Transverse colon (tissue), 4 donors: ENCODE measurements at regions not wholly inside any gene's neighbourhood (a gene's known extent, or its start where the extent isn't known, plus 50 kb on each side); places are given as distances from the start of the nearest gene placed in this dataset.

Experiments used
- DNase-seq: peaks from one replicate; pipeline ENCODE4 v3.0.0-alpha.2; 2019
- H3K27ac ChIP-seq, 4 donors: fragments of 200-600 bp; sonication (generic); 2 replicates each; pipeline ENCODE4 v1.5.1; 2016 to 2018; ENCODE audit warnings: inconsistent platforms in 4 of 4
- H3K27me3 ChIP-seq: fragments of 200-600 bp; sonication (generic); 2 replicates; pipeline ENCODE4 v1.5.1; 2017; ENCODE audit warnings: inconsistent platforms
- H3K36me3 ChIP-seq, 4 donors: fragments of 200-600 bp; sonication (generic); 2 replicates each; pipeline ENCODE4 v1.5.1; 2017 to 2019; ENCODE audit warnings: inconsistent platforms in 4 of 4
- H3K4me1 ChIP-seq, 4 donors: fragments of 200-600 bp; sonication (generic); 2 replicates each; pipeline ENCODE4 v1.5.1; 2017 to 2020; ENCODE audit warnings: inconsistent platforms in 4 of 4
- H3K4me3 ChIP-seq, 4 donors: fragments of 200-600 bp; sonication (generic); 1 replicate in 1 of 4; 2 replicates in 3 of 4; pipeline versions ENCODE4 v1.5.1 to v1.6.1; 2017 to 2019; ENCODE audit warnings: inconsistent platforms in 4 of 4
- H3K9me3 ChIP-seq, 2 donors: fragments of 200-600 bp; sonication (generic); 2 replicates each; pipeline ENCODE4 v1.5.1; 2017 to 2019; ENCODE audit warnings: inconsistent platforms in 2 of 2
- EP300 ChIP-seq: sonication (generic); formaldehyde crosslinking; IDR thresholded peaks from one replicate; pipeline ENCODE4 v1.6.1; 2017; ENCODE audit warnings: antibody characterized with exemption, low read depth
- POLR2A ChIP-seq: fragments of 450-650 bp; IDR thresholded peaks from one replicate; pipeline ENCODE4 v1.6.1; 2016; ENCODE audit warnings: antibody characterized with exemption, mild to moderate bottlenecking, moderate library complexity
- POLR2AphosphoS5 ChIP-seq, 3 donors: sonication (generic); formaldehyde crosslinking; IDR thresholded peaks; one replicate each; pipeline ENCODE4 v1.6.1; 2016; ENCODE audit warnings: antibody characterized with exemption in 3 of 3
- WGBS, 2 donors: methylation state at CpG; one replicate each; pipeline ENCODE4 v1.1.5; 2018; ENCODE audit warnings: low coverage in 1 of 2; 5-methylcytosine and 5-hydroxymethylcytosine counted together
- in situ Hi-C, 4 donors: fragments of 200-750 bp; cut with MboI; loops; one replicate each; pipeline versions ENCODE4 v1.15.0 to v1.15.1; 2017; ENCODE audit warnings: low sequenced_read_pairs in 3 of 4, low pct_ligation_motif_present in 1 of 4, low pct_unique_long_range_greater_than_20kb in 1 of 4
- intact Hi-C: fragments of 100-400 bp; cut with DNase I; formaldehyde crosslinking; loops from one replicate; pipeline ENCODE4 v1.15.1; 2023; ENCODE audit warnings: low total_unique reads
- TF ChIP-seq, protein P1 (sequence below), 5 experiments: fragments of 200-600 bp in 3 of 5; fragments of 450-650 bp in 2 of 5; sonication (generic) in 3 of 5; IDR thresholded peaks; 1 replicate in 2 of 5; 2 replicates in 3 of 5; pipeline ENCODE4 v1.5.1; 2016 to 2017; ENCODE audit warnings: antibody characterized with exemption in 5 of 5, inconsistent platforms in 3 of 5, mild to moderate bottlenecking in 2 of 5, moderate library complexity in 1 of 5

DNA sequence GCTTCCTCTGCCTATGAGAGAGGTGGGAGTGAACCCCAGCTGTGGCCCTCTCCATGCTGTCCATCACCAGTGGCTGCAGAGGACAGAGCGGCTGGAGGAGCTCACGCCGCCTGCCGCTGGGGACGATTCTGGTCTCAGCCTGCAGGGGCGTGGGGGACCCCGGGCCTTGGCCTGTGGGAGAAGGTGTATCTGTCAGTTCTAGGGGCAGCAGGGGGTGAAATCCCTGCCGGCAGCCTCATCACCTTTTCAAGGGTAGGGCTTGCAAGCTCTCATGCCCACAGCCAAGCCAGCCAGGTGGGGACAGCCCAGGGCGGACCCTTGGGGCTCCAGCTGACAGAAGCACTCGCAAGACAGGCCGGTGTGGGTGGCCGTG lies 80.2 kb downstream of the TSPAN17 start:
- intact Hi-C loops, result no loop called here
- TF ChIP-seq POLR2AphosphoS5 (IDR thresholded peaks at IDR 0.05), result no peak
- no peak for TF ChIP-seq EP300
- no peak for TF ChIP-seq POLR2A
- peaks cover 50% of the 10 kb centered on the region for H3K27me3 ChIP-seq
- H3K27ac ChIP-seq, result no peak overlapping the region
- DNase-seq, result no peak
- H3K4me3 ChIP-seq, result no peak overlapping the region
- no peaks in the 10 kb centered on the region for H3K9me3 ChIP-seq
- 85% methylated on average over 12 of the region's 12 CpGs; no CpG with 5 or more reads in 1 of the 2 donors for WGBS, 2 donors
- no peaks in the 10 kb centered on the region for H3K36me3 ChIP-seq
- in situ Hi-C loops, result no loop called here
- H3K4me1 ChIP-seq, result no peaks in the 10 kb centered on the region

DNA sequence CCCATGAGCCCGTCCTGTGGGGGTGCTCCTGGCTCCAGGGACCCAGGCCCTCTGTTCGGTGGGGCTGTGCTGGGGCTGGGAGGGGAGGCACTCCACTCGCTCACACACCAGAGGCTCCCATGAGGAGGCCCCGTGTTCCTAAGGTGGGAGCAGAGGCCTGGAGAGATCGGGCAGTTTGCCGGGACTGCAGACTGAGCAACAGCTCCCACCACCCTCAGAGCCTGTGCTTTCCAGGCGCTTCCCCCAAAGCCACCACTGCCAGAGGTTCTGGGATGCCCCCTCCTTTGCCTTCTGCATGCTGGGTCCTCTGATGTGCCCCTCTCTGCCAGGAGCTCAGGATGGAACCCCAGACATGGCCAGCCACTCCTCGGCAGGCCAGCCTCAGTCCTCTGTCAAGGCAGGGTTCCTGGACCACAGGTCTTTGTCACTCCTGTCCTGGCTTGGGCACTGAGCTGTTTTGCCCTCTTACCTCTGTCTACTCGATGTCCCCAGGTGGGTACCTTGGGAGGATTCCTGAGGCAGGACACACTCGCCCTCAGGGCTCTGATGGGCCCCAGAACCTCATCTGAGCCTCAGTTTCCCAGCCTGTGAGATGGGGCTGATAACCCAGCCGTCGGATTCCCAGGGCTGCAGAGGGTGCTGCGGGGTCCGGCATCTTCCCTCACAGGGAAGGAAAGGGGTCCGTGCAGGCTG lies 80.8 kb downstream of the TSPAN17 start:
- DNase-seq, result no peak
- in situ Hi-C loops (no loop called here), intact Hi-C loops (no loop called here)
- Histone ChIP-seq H3K9me3 (no peaks in the 10 kb centered on the region), H3K4me1 (no peaks in the 10 kb centered on the region), H3K27ac (no peak overlapping the region), H3K27me3 (peaks cover 54% of the 10 kb centered on the region), H3K36me3 (no peaks in the 10 kb centered on the region), H3K4me3 (no peak overlapping the region)
- 69% methylated on average over 11 of the region's 15 CpGs; no CpG with 5 or more reads in 1 of the 2 donors for WGBS, 2 donors
- no peak for TF ChIP-seq EP300
- TF ChIP-seq POLR2A, result no peak
- TF ChIP-seq POLR2AphosphoS5 (IDR thresholded peaks at IDR 0.05), result no peak
- TF ChIP-seq, protein P1, sequence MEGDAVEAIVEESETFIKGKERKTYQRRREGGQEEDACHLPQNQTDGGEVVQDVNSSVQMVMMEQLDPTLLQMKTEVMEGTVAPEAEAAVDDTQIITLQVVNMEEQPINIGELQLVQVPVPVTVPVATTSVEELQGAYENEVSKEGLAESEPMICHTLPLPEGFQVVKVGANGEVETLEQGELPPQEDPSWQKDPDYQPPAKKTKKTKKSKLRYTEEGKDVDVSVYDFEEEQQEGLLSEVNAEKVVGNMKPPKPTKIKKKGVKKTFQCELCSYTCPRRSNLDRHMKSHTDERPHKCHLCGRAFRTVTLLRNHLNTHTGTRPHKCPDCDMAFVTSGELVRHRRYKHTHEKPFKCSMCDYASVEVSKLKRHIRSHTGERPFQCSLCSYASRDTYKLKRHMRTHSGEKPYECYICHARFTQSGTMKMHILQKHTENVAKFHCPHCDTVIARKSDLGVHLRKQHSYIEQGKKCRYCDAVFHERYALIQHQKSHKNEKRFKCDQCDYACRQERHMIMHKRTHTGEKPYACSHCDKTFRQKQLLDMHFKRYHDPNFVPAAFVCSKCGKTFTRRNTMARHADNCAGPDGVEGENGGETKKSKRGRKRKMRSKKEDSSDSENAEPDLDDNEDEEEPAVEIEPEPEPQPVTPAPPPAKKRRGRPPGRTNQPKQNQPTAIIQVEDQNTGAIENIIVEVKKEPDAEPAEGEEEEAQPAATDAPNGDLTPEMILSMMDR (IDR thresholded peaks at IDR 0.05), result no peak

DNA sequence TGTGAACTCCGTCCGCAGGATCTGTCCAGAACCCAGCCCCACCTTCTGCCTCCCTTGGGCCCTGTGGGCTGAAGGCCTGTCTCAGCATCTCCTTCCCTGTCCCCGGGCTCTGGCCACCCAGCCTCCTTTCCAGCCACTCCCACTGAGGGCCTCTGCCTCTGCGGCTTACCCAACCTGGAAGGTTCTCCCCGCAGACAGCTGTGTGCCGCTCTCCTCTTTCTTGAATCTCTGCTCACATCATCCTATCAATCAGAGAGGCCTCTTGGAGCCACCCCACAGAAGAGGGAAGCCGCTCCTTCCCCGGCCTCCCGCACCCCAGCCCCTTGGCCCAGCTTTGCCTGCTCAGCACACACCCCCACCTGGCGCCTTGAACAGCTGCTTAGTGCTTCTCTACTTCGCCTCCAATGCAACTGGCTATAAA lies 81.5 kb upstream of the UNC5A start:
- Histone ChIP-seq H3K4me3 (no peak overlapping the region), H3K27ac (no peak overlapping the region), H3K36me3 (no peaks in the 10 kb centered on the region), H3K9me3 (no peaks in the 10 kb centered on the region), H3K4me1 (no peaks in the 10 kb centered on the region), H3K27me3 (peaks cover 56% of the 10 kb centered on the region)
- intact Hi-C loops (no loop called here), in situ Hi-C loops (no loop called here)
- WGBS, 2 donors, result 70% methylated on average over 11 of the region's 11 CpGs; no CpG with 5 or more reads in 1 of the 2 donors
- DNase-seq, result no peak
- TF ChIP-seq, protein P1 (IDR thresholded peaks at IDR 0.05), result no peak
- no peak for TF ChIP-seq POLR2AphosphoS5 (IDR thresholded peaks at IDR 0.05)
- TF ChIP-seq EP300, result no peak
- TF ChIP-seq POLR2A, result no peak

DNA sequence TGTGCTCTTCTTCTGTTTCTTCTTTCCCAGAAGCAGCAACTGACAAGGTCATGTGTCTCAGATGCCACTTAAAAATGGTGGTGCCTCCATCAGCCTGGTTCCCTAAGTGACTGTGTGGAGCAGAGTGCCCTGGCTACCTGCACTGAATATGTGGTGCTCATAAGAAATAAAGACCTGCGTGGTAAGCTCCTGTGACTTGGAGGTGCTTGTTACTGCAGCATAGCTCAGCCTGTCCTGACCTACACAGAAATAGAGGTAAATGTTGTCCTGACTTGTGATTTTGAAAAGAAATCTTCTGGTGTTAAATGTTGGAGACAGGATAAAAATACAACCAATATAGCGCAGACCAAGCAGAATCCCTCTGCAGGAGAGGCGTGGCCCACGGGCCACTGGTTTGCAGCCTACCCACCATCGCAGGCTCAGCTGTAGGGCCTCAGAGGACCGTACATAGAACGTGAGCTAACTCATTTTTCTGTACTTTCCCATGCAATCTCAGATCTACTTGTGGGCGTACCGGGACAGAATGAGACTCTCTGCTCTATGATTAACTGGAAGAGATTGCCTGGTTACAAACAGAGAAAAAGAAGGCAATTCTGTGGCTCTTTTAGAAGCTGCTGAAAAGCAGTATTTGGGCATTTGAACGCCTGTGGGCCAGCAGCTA lies 79.4 kb upstream of the UNC5A start:
- TF ChIP-seq, protein P1 (IDR thresholded peaks at IDR 0.05), result no peak
- TF ChIP-seq POLR2A (no peak), EP300 (no peak), POLR2AphosphoS5 (IDR thresholded peaks at IDR 0.05) (no peak)
- Histone ChIP-seq H3K36me3 (no peaks in the 10 kb centered on the region), H3K4me3 (no peak overlapping the region), H3K27ac (no peak overlapping the region), H3K4me1 (no peaks in the 10 kb centered on the region), H3K9me3 (no peaks in the 10 kb centered on the region), H3K27me3 (peaks cover 51% of the 10 kb centered on the region)
- WGBS, 2 donors, result 76 to 80% methylated on average over 1 to 10 of the region's 10 CpGs
- intact Hi-C loops (no loop called here), in situ Hi-C loops (no loop called here)
- no peak for DNase-seq
